ENCODE measurements at regions not wholly inside any gene's neighbourhood (a gene's known extent, or its start where the extent isn't known, plus 50 kb on each side); places are given as distances from the start of the nearest gene placed in this dataset.
"Not testable (repeated sequence)": the region's sequence is repeated elsewhere in the genome, so short reads cannot be mapped to it uniquely, and the experiment has no call there.

DNA sequence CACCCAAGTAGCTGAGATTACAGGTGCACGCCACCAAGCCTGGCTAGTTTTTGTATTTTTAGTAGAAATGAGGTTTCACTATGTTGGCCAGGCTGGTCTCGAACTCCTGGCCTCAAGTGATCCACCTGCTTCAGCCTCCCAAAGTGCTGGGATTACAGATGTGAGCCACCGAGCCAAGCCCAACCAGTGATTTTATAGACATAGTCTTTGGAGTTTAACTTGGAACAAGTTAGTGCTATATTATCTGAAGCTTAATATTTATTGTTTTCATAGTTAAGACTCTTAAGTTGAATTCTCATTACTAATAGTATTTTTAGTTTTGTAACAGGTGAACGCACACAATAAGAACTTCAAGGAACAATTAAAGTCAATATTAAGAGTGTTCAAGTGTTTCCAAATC is 122.1 kb downstream of the SPAG6 start:
- DNase-seq = not testable (repeated sequence)

DNA sequence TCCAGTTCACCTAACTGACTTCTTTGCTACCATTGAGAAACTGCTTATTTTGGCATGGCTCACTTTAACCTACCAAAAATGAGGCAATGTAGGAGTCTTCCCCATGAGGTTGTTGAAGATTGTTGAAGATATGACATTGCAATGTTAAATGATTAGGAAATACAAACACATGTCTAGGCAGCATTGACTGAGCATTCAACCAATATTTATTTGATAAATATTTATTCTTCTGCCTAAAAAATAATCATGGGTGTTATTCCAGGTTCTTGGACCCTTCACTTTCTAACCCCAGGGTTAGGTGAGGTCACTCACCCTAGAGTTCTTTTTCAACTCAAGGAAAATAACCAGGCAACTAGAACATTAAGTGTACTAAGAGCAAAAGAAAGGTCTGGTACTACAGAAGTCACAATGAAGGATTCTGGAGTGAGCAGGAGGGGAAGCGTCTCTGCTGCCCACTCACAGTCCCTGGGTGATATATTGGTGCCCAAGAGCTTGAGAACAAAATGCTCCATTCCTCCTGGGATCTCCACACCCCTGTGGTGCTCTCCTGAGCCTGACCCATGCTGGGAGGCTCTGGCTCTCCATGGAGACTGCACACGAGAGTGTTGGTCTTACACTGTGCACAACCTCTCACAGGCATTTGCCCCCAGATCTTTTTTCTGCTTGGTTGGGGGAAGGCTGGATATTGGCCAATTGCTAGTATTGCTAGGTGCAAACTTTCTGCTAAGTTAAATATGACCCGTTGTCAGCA is 123.4 kb downstream of the SPAG6 start:
- DNase-seq = no peak

DNA sequence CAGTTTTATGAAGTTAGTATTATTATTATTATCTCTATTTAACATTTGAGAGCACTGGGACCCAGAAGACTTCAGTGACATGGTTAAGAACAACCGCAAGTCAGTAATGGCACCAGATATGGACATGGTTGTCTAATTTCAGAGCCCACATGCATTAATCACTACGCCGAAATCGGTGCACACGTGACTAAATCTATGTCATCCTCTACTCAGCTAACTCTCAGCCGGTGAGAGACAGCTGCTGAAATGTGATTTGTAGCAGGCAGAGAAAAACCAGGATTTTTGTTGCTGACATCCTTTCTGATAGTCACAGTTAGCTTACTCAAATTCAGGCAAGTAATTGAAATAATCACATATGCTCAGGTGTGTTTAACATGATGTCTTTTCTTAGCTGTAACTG is 127.7 kb downstream of the SPAG6 start:
- no peak for DNase-seq

DNA sequence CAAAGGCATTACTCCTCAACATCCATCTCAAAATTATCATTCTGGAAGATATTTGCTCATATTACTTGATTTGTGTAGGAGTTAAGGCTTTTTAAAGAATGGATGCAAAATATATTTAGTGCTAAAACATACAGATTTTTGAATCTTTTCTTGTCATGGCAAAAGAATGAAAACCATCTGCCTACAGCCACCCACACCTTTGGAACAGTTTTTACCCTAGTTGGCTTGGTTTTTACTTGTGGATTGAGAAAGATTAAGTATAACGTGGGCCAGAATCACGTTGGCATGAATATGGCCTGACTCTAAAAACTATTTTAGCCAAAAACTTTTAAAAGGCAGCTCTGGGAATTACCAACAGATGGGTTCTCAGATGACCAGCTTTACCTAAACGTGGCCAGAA is 128.2 kb downstream of the SPAG6 start:
- no peak for DNase-seq

- DNase-seq = no peak
Measured at GRCh38 chr10:22475651-22476600, 130.6 kb downstream of the SPAG6 start.

DNA sequence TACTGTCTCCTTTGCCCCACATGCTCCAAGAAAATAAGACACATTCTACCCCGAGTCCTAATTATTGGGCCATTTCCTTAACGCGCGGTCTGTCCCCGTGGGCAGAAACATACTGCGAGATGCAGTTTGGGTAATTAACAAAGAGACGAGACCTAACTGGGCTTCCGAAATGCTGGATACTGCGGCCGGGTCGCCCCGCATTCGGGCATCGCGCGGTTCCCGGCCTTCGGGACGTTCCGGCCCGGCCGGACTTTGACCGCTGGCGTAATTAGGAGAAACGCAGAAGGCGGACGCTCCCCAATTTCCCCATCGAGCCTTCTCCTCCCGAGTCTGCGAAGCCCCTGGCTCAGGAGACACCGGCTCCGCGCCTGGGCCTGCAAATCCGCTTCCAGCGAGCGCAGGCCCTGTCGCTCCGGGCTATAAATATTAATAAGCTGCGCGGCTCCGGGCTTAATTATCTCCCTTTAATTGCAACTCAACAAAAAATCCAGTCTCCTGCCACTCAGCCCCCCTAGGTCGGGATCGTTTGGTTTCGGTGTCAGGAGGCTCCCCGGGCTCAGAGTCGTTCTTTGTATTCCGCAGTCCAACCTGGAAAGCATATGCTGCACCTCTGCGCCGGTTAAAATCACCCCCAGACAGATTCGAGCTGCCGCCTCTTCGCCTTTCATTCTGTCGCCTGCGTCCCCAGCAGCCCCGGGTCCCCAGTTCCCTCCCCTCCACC is 131.5 kb downstream of the SPAG6 start:
- no peak for DNase-seq

DNA sequence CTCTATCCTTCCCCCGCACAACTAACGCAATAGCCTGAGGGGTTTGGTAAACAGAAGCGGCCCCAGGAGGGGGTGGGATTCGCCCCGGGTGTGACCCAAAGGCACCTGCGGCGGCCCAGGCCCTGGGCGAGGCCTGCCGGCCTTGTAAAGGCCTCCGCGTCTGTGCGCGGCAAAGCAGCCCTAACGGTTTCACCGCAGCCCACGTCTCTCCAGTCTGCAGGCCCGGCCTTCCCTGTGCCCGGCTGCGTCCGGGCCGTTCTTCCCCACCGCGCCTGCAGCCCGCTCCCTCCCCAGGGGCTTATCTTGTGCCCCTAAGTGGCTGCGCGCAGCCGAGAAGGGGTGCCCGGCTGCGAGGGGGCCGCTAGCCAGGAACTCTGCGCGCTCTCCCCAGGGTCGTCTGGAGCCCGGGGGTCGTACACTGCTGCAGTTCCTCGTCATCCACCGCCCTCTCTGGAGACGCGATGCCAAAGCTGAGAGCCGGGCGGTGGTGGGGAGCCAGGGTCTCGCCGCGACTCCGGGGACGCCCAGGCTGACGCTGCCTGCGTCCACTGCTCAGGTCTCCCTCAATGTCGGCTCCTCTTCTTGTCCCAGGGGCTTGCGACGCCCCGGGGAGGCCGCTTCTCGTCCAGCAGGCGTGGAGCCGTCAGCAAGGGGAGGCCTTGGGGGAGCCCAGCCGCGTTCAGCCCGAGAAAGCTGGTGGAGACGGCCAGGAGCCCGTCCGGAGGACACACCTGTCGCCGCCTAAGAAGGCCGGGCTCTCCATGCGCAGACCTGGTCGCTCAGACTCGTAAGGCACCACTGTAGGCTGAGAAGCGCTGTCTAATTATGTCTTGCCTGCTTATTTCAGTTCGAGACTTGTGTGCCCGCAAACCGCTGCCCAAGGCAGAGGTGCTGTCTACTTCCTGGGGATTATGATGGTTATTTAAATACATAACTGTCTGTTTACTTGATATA is 132.3 kb downstream of the SPAG6 start:
- DNase-seq = no peak

- DNase-seq = no peak
Measured at GRCh38 chr10:22478555-22479334, 133.4 kb downstream of the SPAG6 start.

DNA sequence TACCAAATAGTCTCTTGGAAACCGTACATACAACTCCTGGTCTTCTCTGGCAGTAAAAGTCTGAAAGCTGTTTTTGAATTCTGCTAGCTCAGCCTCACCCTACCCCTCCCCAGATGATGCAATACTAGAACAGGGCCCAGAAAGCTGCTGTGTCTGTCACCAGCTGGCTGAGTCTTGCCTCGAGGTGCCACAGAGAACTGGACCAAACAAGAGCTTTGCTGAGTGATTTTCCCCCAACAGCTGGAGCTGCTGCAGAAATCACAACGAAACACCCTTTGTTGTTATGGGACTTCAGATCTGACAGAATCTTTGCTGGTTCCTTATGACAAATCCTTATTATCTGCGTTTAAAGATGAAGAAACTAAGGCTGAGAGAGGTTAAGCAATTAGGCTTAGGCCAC is 134.1 kb downstream of the SPAG6 start:
- DNase-seq = peak; percentile 29

- no peak for DNase-seq
Measured at GRCh38 chr10:22481106-22481505, 135.8 kb downstream of the SPAG6 start.

GRCh38 chr10:22481687-22482539 is 136.6 kb downstream of the SPAG6 start:
- DNase-seq = no peak

- no peak for DNase-seq
Measured at GRCh38 chr10:22483132-22483531, 137.8 kb downstream of the SPAG6 start.
